SK-N-MC (cell line): ENCODE measurements at regions not wholly inside any gene's neighbourhood (a gene's known extent, or its start where the extent isn't known, plus 50 kb on each side); places are given as distances from the start of the nearest gene placed in this dataset.
"Not testable (repeated sequence)": the region's sequence is repeated elsewhere in the genome, so short reads cannot be mapped to it uniquely, and the experiment has no call there.

Experiments used
- EZH2 ChIP-seq: fragments of 200-600 bp; sonication (generic); IDR thresholded peaks from one replicate; pipeline ENCODE4 v1.6.1; 2017; ENCODE audit warnings: antibody characterized with exemption
- POLR2AphosphoS5 ChIP-seq: IDR thresholded peaks from 2 replicates; pipeline ENCODE4 v1.6.1; 2012; ENCODE audit warnings: mild to moderate bottlenecking, low read depth, low read length, borderline replicate concordance

DNA sequence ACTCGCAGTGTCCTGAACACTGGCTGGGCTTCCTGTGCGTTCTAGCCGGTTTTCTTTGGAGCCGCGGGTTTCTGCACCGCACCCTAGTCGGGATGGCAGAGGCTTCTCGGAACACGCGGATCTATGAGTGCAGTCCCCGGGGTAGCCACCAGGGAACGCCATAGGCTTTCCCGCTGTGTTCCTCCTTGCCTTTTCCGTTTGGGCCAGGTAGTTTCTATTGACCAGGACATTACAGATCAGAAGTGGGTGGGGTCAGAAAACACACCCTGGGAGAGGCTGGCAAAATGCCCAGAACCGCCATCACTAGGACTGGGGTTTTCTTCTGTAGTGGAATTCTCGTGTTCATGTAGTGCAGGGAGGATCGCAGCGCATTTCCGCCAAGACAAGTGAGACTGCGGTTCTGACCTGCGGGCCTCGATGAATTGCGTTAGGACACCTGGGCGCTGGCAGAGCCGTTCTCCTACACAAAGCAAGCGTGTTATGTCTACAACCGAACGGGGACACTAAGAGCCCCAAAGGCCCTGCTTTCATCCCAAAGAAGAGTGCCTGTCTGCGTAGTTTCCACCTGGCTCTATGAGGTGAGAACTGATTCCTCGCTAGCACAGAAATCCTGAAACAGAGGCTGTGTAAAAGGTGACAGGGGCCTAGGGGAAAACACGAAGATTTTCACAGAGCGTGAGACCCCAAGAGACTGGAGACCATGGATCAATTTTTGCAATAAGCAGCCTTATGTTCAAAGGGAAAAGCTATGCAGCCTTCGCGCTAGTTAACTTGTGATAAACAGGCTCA, 121.5 kb downstream of the PPIAL4G start:
- TF ChIP-seq EZH2, POLR2AphosphoS5: not testable (repeated sequence)
